NOMO-1 (cell line): ENCODE measurements at regions not wholly inside any gene's neighbourhood (a gene's known extent, or its start where the extent isn't known, plus 50 kb on each side); places are given as distances from the start of the nearest gene placed in this dataset.

Source experiments
- DNase-seq, 2 experiments: peaks; one replicate each; lab custom pipeline; 2025; ENCODE audit not compliant: unreplicated experiment in 2 of 2; lab: John Stamatoyannopoulos, UW

DNA sequence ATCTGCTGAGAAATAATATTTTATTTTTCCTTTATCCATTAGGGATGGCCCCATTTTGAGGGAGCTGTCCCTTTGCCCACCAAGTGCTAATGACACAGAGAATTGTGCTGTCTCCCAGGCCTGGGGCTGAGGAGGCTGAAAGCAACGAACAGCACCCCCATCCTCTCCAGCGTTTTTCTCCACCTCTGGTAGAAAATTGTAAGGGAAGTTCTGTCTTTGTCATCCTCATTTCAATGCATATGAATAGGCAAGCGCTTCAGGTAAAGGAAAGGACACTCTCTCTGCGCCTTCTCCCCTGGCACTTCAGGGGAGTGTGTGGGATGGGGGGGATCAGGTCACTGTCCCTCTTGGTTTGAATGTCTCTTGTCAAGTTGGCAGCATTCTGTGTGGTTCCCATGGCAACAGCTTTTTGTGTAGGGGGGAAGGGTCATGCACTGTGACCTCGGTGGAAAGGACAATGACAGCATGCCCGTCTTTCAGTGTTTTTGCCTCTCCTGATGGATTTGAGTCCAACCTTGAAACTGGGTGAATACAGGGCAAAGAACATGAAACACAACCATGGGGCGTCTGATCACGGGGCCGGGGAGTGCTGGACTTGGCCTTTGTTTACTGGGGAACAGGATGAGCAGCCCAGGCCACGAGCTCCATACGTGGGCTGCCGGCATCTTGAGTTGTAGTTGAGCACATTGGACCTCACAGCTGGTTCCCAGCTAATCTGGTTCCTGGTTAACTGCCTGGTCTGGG, 230.2 kb downstream of the VRK1 start:
- DNase-seq = no peak

DNA sequence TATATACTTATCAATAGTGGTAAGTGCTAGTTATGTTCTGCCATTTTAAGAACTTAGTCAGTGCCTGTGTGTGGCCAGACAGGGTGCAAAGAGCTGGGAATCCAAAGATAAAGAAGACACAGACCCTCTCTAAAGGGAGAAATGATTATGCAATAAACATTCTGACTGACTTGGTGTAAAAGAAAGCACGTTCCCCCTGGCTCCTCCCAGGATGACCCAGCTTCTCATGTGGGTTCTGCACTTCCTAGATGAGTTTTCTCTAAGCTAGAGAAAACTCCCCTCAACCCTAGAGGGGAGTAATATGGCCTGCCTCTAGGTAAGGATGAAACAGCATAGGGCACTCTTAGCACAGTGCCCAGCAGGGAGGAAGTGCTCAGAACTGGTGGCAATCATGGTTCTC, 231.2 kb downstream of the VRK1 start:
- peak in 1 of 2 experiments; percentile 4 for DNase-seq

- DNase-seq = no peak
Observed at GRCh38 chr14:97029800-97030199, 232.6 kb downstream of the VRK1 start.

DNA sequence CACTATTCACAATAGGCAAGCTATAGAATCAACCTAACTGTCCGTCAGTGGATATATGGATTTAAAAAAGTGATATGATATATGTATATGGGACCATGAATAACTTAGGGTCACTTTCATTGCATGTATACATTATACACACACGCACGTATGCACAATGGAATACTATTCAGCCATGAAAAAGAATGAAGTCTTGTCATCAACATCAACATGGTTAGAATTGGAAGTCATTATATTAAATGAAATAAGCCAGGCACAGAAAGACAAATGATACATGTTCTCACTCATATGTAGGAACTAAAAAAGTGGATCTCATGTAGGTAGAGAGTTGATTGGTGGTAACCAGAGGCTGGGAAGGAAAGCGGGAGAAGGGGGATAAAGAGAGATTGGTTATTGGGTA, 234.3 kb downstream of the VRK1 start:
- DNase-seq = no peak

DNA sequence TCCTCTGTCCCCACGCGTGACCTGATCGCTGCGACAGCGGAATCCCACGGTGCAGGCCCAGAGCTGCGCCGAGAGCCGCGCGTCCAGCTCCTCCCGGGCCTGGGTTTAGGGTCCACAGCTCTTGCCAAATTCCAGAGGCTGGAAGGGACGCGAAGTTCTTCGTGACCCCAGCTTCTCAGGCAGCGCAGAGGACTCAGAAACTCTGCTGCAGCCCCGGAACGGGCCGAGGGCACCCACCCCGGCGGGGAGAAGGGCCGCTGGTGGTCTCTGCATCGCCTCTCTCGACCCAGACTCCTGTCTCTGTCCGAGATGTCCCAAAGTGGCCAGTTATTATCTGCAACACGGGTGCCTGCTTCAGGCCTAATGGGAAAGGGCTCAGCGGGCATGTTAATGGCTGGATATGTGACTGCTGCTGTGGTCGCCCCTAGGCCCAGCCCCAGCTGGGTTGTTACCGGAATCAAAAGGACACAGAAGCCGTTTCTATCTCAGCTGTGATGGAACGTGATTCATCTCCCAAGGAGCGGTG, 236.4 kb downstream of the VRK1 start:
- DNase-seq = no peak

- DNase-seq = no peak
Observed at GRCh38 chr14:97036086-97036852, 239.1 kb downstream of the VRK1 start.

DNA sequence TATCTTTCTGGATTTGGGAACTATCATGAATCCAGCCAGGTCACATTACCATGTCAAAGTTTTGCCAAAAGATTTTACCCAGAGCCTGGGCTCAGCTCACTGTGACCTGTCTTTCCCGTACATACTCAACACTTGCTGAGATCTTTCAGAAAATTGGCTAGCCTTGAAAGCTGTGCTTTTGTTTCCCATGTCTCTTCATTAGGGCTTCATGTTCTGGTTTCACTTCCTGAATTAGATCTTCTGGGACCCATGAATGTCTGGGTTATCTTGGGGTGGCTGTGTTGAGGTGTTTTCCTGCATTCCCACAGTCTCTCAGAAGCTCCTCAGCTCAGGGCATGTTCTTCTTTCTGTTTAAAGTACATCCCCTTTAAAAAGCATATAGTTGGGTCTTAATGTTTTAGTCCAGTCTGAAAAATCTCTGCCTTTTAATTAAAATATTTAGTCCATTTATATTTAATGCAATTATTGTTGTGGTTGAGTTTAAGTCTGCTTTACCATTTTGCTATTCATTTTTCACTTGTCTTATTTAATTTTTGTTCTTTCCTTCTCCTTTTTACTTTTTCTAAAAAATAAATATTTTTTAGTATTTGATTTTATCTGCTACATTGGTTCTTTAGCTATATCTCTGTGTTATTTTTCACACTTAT, 242.7 kb downstream of the VRK1 start:
- DNase-seq = no peak

- no peak for DNase-seq
Observed at GRCh38 chr14:97046967-97047366, 249.8 kb downstream of the VRK1 start.

GRCh38 chr14:97052001-97052400, 254.8 kb downstream of the VRK1 start:
- DNase-seq = no peak

- DNase-seq = no peak
Observed at GRCh38 chr14:97053941-97054340, 256.8 kb downstream of the VRK1 start.

GRCh38 chr14:97055355-97055754, 258.2 kb downstream of the VRK1 start:
- DNase-seq = no peak

DNA sequence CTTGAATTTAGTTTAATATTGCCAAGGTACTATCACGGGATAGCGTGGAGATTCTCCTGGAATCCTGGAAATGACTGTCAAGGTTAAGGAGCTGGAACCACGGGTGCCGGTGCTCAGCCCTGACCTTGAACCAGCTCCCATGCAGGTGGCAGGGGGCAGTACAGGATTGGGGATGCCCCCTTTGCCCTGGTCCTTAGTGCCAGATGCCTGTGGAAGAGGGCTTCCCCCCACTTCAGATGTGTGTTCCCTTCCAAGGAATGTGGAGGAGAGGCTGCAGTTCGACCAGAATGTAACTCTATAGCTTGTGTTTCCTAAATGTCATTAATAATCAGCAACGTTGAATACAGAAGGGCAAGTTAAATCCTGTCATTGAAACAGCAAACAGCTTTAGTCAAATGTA, 258.9 kb downstream of the VRK1 start:
- DNase-seq = no peak

DNA sequence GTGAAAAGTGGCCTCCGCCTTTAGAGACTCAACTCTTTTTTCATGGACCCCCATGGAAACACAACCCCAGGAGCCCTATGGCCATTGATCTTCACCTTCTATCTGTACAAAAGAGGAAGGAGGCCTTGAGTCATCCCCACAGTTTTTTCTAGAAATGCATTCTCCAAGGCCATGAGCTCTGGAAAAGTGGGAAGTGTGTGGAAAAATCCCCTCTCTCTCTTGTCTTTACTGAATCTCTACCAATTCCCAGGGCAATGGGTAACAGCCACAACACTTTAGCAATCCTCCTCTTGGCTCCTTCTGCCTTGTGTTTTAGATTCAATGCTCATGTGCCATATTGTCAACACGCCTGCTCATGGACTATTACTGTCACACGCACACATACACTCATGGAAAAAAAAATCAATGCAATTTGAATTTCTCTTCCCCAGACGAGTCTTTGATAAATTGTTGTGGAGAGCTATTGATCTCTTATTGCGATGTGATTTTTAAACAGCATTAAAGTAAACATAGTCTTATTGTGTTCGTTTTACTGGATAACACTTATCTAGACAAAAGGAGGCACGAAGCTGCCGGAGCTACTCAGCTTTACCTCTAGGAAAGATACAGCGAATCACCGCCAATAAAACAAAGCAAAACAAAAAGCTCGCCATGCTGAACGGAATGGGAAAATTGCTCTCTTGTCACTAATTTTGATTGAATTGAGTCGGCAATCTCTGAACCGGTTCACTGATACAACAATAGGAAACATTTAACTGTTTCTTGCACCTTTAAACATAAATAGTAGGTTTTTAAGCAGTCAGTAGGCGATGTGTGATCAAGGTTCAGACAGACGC, 260.3 kb downstream of the VRK1 start:
- no peak for DNase-seq

- no peak for DNase-seq
Observed at GRCh38 chr14:97058074-97058467, 260.9 kb downstream of the VRK1 start.

- DNase-seq = no peak
Observed at GRCh38 chr14:97058589-97058988, 261.4 kb downstream of the VRK1 start.

- no peak for DNase-seq
Observed at GRCh38 chr14:97061198-97061597, 264.0 kb downstream of the VRK1 start.

- DNase-seq = no peak
Observed at GRCh38 chr14:97061714-97062113, 264.5 kb downstream of the VRK1 start.

DNA sequence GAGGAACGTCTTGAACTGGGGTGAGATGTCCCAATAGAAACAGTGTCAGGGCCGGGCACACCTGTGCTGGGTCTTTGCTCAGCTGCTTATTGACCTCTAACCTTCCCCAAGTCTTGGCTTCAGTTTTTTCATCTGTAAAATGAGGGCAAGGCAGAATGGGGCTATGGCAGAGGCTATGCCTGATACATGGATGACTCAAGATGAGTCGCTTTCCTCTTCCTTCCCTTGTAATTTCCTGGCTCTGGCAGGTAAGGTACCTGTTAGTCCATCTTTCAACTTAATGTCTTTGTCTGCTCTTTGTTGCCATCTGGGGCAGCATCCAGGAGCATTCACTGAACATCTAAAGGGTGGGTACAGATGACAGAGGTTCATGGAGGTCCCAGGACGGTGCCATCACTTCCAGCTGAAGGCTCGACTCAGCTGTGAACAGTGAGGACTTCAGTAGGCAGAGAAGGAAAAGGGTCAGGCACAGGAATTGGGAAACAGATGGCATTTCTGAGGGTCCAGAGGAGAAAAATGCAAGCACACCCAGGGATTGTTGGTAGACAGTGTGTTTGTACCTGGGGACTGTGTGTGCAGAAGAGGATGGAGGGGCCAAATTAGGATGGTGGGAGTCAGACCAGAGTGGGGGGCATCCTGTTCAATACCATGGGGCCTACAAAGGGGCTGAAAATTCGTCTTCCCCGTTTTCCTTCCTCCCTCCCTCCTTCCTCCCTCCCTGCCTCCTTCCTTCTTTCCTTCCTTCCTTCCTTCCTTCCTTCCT, 268.3 kb downstream of the VRK1 start:
- no peak for DNase-seq

GRCh38 chr14:97066068-97066899, 269.1 kb downstream of the VRK1 start:
- no peak for DNase-seq
